AG08395 (cell line): ENCODE measurements at regions not wholly inside any gene's neighbourhood (a gene's known extent, or its start where the extent isn't known, plus 50 kb on each side); places are given as distances from the start of the nearest gene placed in this dataset.
"Not testable (repeated sequence)": the region's sequence is repeated elsewhere in the genome, so short reads cannot be mapped to it uniquely, and the experiment has no call there.

Experiments used
- DNase-seq: peaks from one replicate; pipeline ENCODE4 v3.0.0; 2012; ENCODE audit warnings: mixed read lengths, low spot score

DNA sequence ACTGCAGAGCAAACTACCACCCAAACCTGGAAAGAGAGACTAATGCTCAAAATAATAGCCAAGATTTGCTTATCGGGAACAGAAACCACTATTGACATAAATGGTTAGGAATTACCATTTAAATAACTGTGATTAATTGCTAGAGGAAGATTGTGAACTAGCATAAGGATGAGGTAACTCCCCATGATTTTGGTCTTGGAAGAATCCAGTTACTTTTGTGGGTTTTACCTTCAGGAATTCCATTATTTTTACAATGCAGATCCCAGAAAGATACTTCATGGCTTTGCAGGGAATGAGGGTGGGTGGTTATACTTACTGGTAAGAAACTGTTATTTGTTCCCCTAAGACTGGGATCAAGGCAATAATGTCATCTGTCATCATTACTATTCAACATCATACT is 652.9 kb upstream of the FLRT2 start:
- no peak for DNase-seq

DNA sequence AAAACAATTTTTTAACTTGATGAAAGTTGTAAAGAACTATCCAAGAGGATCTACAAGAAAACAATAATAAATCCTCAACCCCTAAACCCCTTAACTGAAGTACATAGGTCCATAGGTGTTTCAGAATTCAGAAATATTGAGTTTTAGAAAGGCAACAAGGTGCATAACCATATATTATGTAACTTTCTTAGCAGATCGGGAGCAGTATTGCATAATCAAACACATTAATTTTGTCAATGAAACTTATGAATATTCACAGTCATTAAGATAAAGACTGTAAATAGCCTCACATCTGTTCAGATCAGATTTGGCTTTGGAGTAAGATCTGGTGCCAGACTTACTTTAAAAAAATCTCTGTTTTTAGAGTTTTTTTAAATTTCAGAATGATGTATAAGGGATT is 647.1 kb upstream of the FLRT2 start:
- no peak for DNase-seq

DNA sequence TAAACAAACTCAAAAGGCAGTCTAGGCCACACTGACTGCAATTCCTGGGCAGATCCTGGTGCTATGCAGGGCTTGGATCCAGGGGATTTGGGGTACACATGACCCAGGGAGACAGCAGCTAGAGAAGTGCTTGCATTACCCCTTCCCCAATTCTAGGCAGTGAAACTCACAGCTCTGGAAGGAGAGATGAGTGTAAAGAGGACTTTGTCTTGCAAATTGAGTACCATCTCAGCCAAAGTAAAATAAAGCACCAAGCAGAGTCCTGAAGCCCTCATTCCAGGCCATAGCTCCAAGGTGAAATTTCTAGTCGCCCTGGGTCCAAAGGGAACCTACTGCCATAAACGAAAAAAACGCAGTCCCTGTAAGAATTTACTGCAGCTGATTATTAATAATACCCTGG is 644.9 kb upstream of the FLRT2 start:
- no peak for DNase-seq

DNA sequence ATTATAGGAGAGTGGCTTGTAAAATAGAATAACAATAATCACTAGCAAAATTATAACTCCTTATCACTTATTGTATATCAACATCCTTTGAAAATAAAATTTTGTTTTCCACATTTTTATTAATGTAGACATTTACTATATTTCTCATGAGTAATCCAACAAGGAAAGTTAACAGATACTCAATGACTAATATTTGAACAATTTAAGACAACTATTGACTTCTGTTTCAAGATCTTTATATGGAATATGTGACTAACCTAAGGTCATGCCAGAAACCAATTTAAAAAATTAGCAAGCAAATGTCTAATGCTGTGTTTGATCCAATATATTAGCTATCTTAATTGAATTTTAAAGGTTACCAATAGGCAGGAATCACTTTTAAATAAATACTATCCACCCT is 638.5 kb upstream of the FLRT2 start:
- no peak for DNase-seq

DNA sequence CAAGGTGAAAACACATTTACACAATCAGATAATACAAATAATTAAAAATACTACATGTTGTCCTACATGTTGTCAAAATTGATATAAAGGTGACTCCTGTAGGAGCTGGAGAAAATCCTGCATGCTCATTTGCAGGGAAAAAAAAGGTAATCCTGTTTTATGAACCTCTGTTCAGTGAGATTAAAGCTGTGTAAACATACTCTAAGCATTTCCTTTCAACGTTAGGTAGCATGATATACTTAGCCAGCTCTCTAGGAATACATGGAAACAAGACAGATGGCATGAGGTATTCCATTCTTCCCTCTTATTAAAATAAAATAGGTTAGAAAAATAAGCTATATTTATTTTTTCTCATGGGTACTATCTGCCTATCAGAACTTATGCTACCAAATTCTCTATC is 635.7 kb upstream of the FLRT2 start:
- no peak for DNase-seq

DNA sequence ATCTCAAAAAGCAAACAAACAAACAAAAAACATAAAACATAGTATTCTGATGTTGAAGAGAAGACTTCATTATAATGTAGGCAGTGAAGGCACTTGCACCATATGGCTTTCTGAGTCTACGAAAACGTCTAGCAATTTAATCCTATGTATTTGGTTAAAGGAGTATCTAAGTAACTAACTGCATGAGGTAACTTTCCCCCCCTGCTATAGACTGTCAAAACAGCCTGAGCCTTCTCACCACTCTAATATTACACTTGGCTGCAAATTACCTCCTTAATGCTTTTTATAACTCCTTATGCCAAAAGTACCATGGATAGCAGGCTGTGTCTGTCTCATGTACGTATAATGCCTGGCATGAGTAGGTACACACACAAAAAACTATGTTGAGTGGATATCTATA is 607.6 kb upstream of the FLRT2 start:
- DNase-seq: no peak

DNA sequence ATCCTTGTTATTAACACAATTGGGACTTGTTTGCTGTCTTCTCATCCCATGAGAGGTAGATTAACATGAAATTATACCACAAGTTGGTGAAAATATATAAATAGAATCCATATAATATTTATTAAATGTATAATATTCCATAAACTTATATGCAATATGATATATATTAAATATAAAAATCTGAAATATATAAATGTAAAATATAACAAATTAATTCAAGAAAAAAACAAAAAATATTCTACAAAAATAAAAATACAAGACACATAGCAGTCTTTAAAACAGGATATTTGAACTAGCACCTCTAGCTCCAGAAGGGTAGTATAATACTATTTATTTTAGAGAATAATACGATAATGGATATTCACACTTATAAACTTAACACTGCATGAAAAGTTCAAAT is 603.3 kb upstream of the FLRT2 start:
- no peak for DNase-seq

DNA sequence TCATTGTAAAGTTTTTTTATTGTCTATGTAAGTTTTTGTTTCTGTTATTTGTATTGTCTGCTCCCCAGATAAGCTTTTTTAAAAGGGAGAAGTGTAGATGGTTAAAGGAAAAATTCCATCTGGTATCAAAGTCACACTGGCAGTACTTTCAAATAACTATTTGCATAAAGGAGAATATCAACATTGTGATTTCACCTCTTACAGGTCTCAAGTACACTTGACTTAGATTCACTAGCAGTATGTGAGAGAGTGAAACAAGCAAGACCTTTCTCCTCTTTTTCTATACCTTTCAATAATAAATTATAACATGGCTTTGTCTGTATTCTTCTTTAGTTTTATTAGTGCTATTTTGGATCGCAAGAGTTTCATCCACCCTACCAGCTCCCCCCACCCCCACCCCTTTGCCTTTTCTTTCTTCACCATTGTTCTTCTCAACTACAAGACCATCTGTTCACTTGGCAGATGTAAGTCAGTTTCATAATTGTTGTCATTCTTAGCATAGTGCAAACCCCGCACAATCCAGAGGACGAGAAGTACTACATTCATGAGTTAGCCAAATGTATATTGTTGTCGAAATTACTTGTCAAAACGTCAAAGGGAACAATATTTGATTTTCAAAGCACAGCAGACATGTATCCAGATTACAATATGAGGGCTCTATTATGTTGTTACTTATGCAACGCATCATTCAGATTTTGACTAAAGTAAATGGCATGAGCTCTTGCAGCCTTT is 602.7 kb upstream of the FLRT2 start:
- DNase-seq: no peak

DNA sequence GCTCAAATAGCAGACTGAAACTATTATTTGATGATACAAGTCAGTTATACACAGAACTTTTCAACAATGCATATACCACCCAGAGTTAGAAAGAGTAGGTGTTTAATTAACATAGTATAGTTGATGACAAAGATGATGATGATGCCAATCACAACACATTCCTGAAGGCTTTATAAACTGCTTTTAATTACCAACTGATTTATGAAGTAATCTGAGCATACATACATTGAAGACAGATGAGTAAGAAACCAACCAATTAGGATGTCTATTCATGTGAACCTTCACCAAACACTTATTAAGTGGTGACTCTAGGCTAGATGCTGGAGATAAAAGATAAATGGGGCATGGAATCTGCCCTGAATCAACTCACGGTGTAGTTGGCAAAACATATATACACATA is 600.9 kb upstream of the FLRT2 start:
- DNase-seq: no peak

DNA sequence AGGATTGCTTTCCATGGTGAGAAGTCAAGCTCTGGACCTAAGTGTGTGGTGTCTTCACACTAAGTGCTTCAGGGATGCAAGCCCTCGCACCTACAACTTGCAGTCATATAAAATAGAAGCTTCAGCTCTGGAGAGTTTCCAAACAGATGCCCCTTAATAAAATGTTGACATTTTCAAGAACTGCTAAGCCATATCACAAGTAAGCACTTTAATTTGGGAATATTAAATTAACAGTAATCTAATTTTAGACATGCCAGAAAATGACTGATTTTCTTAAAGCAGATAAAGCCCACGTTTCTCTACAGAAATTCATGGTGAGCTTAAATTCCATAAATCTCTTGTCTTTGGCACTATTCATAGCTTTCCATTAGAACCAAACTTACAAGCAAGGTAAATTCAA is 600.1 kb upstream of the FLRT2 start:
- DNase-seq: no peak

DNA sequence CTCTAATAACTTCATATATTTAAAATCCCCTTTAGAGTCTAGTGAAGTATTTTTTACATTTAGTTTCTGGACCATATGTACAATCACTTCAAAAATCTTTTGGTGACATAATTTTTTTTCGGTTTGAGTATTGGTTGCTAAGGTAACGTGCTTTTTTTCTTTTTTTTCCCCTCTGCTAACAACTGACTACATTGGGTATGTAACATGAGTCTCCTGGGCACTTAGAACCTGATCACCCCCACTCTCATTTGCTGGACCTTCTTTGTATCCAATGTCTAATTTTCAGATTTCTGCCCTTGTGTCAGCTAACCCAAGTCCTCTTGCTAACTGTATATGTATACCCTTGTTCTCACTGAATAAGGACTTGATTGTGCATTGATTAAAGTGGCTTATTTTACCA is 592.9 kb upstream of the FLRT2 start:
- no peak for DNase-seq

DNA sequence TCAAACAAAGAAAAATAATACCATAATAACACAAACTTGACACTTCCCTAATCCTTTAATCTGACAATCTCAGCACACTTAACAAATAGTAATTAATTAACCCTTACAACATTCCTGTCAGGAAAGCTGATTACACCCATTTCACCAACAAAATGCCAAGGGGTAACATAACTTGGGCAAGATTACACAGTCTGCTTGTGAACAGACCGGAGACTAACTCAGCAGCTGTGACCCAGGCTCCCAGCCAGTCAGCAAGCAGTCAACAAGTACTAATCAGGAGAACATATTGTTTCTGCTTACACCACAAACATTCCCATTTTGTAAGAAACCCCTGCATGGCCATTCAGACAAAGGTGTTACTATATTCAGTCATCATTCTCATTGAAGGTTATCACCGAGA is 592.5 kb upstream of the FLRT2 start:
- no peak for DNase-seq

DNA sequence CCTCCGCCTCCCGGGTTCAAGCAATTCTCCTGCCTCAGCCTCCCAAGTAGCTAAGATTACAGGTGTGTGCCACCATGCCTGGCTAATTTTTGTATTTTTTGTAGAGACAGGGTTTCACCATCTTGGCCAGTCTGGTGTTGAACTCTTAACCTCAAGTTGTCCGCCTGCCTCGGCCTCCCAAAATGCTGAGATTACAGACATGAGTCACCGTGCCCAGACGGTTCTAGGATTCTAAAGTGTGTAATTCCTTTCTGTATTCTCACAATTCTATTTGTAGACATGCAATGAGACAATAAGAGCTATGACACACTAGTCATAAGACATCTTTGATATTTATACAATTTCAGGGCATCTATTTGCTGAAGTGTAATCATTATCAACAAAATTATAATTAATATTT is 585.0 kb upstream of the FLRT2 start:
- DNase-seq: not testable (repeated sequence)

DNA sequence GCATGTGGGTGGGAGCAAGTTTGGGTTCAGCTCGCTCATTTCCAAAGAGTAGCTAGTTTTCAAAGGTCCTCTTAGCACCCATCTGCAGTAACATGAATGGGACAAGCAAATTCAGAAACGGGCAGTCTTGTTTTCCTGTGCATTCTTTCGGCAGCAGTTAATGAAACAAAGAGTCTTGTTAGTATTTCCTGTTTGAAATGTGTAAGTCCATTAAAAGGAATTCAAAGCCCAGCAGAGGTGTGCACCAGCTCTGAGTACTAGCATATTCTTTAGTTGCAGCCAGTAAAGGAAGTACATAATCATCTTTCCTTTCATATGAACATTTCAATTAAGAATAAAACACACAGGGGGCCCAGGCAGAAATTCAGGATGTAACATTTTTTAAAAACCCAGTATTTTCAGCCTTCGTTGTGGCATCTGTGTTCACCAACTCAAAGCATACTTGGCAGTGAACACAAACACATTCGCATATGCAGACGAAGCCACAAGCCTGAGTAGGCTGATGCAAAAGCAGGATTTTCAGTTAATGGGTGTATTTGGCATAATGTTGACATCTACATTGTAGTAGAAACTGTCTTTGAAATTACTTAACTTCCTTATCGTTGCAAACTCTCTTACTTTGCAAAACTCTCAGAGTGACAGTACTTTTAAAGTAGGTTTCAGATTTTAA is 570.0 kb upstream of the FLRT2 start:
- DNase-seq: no peak

DNA sequence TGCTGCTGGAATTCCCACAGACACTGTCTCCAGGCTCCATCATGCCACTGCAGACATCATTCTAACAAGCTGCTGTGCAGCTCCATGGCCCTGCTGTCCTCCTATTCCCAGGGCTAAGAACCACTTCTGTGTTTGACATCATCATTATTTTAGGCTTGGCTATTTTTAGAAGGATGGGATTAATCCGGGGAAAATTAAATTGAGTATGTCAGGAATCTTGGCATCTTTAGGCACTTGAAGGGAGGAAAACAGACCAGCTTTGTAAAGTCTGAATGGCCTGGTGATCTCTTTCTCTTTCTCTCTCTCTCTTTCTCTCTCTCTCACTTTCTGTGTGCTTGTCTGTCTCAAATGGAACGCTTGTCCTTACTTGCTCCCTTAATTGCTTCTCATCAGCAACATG is 568.3 kb upstream of the FLRT2 start:
- DNase-seq: peak; percentile 5

DNA sequence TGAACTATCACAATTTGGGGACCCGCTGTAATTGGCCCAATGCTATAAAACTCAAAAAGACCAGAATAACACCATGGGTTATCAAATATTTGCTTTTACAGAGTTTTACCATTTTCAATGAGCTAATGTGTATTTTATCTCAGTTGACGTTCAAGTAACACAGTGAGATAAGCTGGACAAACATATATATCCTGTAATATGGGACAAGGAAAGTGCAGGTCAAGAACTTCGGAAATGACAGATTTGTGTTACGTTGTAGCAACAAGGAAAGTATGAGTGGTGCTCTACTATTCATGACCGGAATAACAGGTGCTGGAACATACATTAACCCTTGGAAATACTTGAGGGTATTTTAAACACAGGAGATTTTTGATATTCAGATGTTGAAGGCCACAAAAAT is 566.4 kb upstream of the FLRT2 start:
- DNase-seq: no peak

DNA sequence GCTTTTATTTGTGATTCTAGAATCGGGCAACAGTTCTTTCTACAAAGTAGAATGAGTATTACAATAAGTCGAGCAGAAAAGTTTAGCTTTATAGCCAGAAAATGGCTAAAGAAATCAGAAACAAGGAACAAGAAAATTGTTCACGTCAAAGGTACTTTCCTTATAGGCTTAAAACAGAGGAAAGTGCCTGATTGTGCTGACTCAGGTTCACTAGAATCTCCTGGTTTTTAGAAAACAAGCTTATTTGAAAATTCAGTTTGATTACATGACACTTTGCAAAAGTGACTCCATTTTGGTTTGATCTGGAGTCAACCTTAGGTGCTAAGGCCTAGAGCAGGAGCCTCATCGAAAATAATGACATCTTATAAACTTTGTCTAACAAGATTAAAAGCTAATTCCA is 564.7 kb upstream of the FLRT2 start:
- no peak for DNase-seq

DNA sequence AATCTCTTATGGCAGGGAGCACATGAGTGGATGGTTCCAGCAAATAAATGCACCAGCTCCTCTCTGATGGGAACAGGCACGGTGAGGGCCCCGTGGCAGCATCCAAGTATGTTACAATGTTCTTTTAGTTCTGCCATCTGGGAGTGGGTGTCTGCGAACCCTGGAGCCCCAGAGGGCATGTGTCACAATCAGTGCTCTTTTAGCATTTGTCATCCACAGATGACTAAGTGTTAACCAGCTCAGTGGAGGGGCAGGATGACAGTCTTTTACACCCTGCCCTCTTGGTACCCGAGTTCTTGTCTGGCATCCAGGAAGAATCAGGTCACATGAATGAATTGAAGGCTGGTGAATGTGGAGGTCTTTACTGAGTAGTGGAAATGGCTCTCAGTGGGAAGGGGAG is 560.4 kb upstream of the FLRT2 start:
- no peak for DNase-seq

DNA sequence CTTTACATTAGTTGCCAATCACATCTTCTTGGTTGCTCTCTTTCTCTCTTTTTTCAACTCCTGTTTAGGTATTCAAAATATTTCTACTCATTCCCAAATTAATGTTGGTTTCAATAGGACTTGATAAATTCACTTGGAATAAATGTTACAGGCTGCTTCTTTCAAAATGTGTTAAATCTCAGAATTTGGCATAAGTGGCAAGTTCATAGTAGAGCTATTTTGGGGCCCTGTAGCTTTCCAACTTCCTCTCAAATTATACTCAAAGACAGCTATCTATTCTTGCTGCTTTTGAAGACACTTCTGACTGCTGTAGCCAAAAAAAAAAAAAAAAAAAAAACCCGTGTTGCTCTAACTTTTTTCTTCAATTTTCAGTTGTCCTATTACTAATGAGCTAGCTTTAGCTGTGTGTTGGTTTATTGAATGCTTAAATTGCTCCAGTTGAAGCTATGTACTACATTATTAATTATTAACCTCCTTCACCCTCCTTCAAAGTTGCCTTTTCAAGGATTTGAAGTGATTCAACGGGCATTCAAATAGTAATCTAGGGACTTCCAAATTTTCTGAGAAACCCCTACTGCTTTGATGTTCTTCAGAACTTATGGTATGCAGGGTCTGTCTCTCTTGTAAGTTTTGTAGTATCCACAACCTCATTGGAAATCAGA is 554.6 kb upstream of the FLRT2 start:
- DNase-seq: no peak

DNA sequence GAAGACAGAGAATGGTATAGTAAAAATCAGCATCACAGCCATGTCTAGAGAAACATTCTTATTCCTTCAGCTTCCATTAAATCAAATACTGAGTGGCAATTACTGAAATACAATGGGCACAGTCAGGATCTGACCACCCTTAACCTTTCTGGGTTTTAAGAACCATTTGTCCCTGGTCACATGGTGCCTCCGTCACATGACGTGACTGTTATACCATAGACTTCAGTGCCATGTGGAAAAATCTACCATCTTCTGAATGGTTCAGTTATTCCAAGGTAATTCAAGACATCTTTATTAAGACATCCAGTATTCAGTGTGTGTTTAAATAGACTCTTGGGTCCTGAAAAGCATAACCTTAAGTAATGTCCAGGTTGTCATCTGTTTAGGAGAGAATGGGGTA is 553.1 kb upstream of the FLRT2 start:
- no peak for DNase-seq

DNA sequence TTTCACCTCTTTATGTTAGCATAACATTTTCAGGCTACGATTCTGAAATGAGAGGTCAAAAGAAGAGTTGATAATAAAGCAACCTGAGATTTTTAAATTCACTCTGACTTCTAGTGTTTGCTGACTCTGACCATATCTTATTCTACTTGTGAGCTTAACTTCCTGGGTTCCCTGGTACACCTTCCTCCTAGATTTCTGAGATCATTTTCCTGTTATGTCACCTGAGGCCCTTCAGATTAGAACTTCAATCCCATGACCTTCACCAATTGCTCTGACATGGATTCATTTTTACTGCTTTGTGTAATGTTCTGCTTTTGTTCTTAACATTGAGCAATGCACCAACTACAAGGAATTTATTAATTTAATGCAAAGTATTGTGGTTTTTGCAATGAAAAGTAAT is 542.9 kb upstream of the FLRT2 start:
- no peak for DNase-seq

DNA sequence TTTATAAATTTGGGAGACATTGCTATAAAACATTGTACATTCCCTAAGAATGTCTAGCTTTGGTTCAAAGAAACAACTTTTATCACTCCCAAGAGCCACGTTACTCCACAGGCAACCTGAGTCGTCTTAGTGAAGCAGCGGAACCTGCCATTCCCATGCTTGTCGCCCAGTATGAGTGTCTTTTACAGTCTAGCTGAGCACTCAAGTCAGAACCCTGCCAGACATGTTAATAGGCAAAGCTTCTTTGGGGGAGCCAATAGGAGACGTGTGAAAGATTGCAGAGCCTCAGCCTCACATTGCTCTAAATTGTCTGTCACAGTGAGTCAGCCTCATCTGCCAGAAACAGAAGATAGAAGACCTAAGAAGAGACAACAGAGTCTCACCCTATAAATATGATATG is 541.6 kb upstream of the FLRT2 start:
- DNase-seq: no peak

DNA sequence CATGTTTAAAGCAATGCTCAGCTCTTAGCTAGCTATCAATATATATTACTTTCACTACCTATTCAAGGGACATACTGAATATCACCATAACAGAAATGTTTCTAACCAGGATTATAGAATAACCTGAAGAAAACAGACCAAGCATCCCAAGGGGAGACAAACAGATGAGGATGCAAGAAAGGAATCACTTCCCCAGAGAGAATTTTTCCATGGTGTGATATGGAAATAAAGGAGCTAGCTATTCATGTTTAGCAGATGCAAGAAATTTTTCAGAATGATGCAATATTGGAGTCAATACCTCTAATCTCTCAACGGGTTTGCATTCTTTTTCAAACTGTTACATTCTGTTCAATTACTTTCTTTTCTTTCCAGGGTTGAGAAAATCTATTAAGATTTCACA is 538.9 kb upstream of the FLRT2 start:
- no peak for DNase-seq

DNA sequence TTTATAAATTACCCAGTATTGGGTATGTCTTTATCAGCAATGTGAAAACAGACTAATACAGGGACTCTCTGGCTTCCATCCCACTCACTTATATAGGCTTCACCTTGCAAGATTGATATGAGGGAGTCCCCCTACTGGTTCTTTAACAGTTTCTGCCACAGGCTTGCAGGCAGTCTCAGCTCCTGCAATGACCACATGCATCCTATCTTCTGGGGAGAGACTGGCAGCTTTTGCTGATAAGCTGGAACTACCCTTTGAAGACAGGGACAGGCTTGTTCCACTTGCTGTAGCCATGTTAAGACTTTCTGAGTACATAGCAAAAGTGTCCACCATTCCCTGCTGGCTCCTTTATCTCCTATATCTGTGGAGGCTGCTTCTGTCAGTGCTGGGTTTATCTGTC is 531.7 kb upstream of the FLRT2 start:
- no peak for DNase-seq
